IMR-90 (cell line): ENCODE measurements at regions not wholly inside any gene's neighbourhood (a gene's known extent, or its start where the extent isn't known, plus 50 kb on each side); places are given as distances from the start of the nearest gene placed in this dataset.

Experiments used
- ATAC-seq: fragments of 200-7000 bp; cut with Tn5 transposase; 2 replicates; pipeline ENCODE4 v1.9.1; 2020; ENCODE audit warnings: low read depth, mild to moderate bottlenecking, moderate library complexity
- BruUV-seq: library from RNA; stranded (reverse); fragments of 400-500 nt; replicated peaks from 2 replicates; lab custom pipeline; 2021; lab: Mats Ljungman, UMichigan
- CTCF ChIA-PET: fragments of 300-600 bp; formaldehyde crosslinking; extraction: SDS; loops from one replicate; lab custom pipeline; 2021; ENCODE audit warnings: antibody characterized with exemption; lab: Yijun Ruan, JAX
- POLR2A ChIA-PET: fragments of 300-600 bp; sonication (Branson Sonifier 250); formaldehyde crosslinking; loops from one replicate; lab custom pipeline; 2022; ENCODE audit warnings: antibody characterized with exemption; ENCODE audit not compliant: unreplicated experiment; lab: Charles Lee
- DNase-seq: peaks from one replicate; pipeline ENCODE4 v3.0.0; 2013
- H2AFZ ChIP-seq: replicated peaks from 2 replicates; pipeline ENCODE3; 2013; ENCODE audit warnings: low read length, mild to moderate bottlenecking; ENCODE audit not compliant: poor library complexity
- H2AK5ac ChIP-seq: 2 replicates; pipeline ENCODE4 v1.6.1; 2013; ENCODE audit warnings: low read depth, low read length, inconsistent platforms
- H2AK9ac ChIP-seq: replicated peaks from 2 replicates; pipeline ENCODE3; 2013; ENCODE audit warnings: mild to moderate bottlenecking, low read depth, low read length, moderate library complexity; ENCODE audit not compliant: poor library complexity
- H2BK120ac ChIP-seq: 2 replicates; pipeline ENCODE4 v1.6.1; 2013; ENCODE audit warnings: low read depth, low read length, inconsistent platforms
- H2BK15ac ChIP-seq: 3 replicates; pipeline ENCODE4 v1.6.1; 2013; ENCODE audit warnings: low read depth, low read length, inconsistent platforms
- H2BK20ac ChIP-seq: 2 replicates; pipeline ENCODE4 v1.6.1; 2013; ENCODE audit warnings: low read depth, mild to moderate bottlenecking, inconsistent platforms, low read length, moderate library complexity
- H2BK5ac ChIP-seq: 2 replicates; pipeline ENCODE4 v1.6.1; 2013; ENCODE audit warnings: mild to moderate bottlenecking, low read depth, low read length, inconsistent platforms; ENCODE audit not compliant: poor library complexity, severe bottlenecking
- H3K14ac ChIP-seq: replicated peaks from 2 replicates; pipeline ENCODE4 v1.6.1; 2013; ENCODE audit warnings: low read depth, low read length, inconsistent platforms
- H3K18ac ChIP-seq: 2 replicates; pipeline ENCODE4 v1.6.1; 2013; ENCODE audit warnings: low read depth, low read length, control low read depth
- H3K23ac ChIP-seq: 2 replicates; pipeline ENCODE4 v1.6.1; 2013; ENCODE audit warnings: low read depth, low read length, inconsistent platforms
- H3K27ac ChIP-seq: 2 replicates; pipeline ENCODE4 v1.5.1; 2013; ENCODE audit warnings: mild to moderate bottlenecking, control low read depth, low read length; ENCODE audit not compliant: insufficient read depth
- H3K27me3 ChIP-seq: 2 replicates; pipeline ENCODE4 v1.6.1; 2013; ENCODE audit warnings: low read length; ENCODE audit not compliant: control insufficient read depth, insufficient read depth
- H3K36me3 ChIP-seq: 2 replicates; pipeline ENCODE4 v1.6.1; 2013; ENCODE audit warnings: low read length, mixed read lengths; ENCODE audit not compliant: control insufficient read depth, insufficient read depth
- H3K4ac ChIP-seq: 2 replicates; pipeline ENCODE4 v1.6.1; 2013; ENCODE audit warnings: low read depth, low read length, inconsistent platforms
- H3K4me1 ChIP-seq: 2 replicates; pipeline ENCODE4 v1.6.1; 2013; ENCODE audit warnings: low read length, mixed read lengths; ENCODE audit not compliant: control insufficient read depth, insufficient read depth
- H3K4me2 ChIP-seq: 2 replicates; pipeline ENCODE4 v1.6.1; 2013; ENCODE audit warnings: low read depth, mild to moderate bottlenecking, control low read depth, low read length, moderate library complexity
- H3K4me3 ChIP-seq: 2 replicates; pipeline ENCODE4 v1.5.1; 2013; ENCODE audit warnings: low read depth, mild to moderate bottlenecking, control low read depth, low read length, moderate library complexity; ENCODE audit not compliant: insufficient read depth
- H3K56ac ChIP-seq: 2 replicates; pipeline ENCODE4 v1.6.1; 2013; ENCODE audit warnings: low read length, inconsistent platforms; ENCODE audit not compliant: insufficient read depth; ENCODE audit errors: extremely low read depth
- H3K79me1 ChIP-seq, 2 experiments: 2 replicates each; pipeline ENCODE4 v1.6.1; 2013; ENCODE audit warnings: low read length in 2 of 2, inconsistent platforms in 1 of 2, low read depth in 1 of 2
- H3K9ac ChIP-seq: 2 replicates; pipeline ENCODE4 v1.6.1; 2013; ENCODE audit warnings: low read depth, low read length, control low read depth
- H3K9me1 ChIP-seq: 2 replicates; pipeline ENCODE4 v1.6.1; 2013; ENCODE audit warnings: low read length, inconsistent platforms; ENCODE audit not compliant: insufficient read depth
- H3K9me3 ChIP-seq: 2 replicates; pipeline ENCODE4 v1.6.1; 2013; ENCODE audit warnings: low read length; ENCODE audit not compliant: control insufficient read depth, insufficient read depth
- H4K20me1 ChIP-seq: 2 replicates; pipeline ENCODE4 v1.6.1; 2013; ENCODE audit warnings: low read length, inconsistent platforms; ENCODE audit not compliant: insufficient read depth
- H4K5ac ChIP-seq: 2 replicates; pipeline ENCODE4 v1.6.1; 2013; ENCODE audit warnings: mild to moderate bottlenecking, low read depth, low read length, control low read depth
- H4K8ac ChIP-seq, 2 experiments: 2 replicates each; pipeline ENCODE4 v1.6.1; 2013; ENCODE audit warnings: low read depth in 2 of 2, low read length in 2 of 2, control low read depth in 1 of 2, inconsistent platforms in 1 of 2
- H4K91ac ChIP-seq: 2 replicates; pipeline ENCODE4 v1.6.1; 2013; ENCODE audit warnings: low read depth, low read length, inconsistent platforms; ENCODE audit not compliant: insufficient read depth
- BHLHE40 ChIP-seq: fragments of 150-350 bp; IDR thresholded peaks from 2 replicates; pipeline ENCODE4 v1.6.1; 2016; ENCODE audit warnings: mild to moderate bottlenecking, low read depth, low read length
- CEBPB ChIP-seq: IDR thresholded peaks from 2 replicates; pipeline ENCODE4 v1.6.1; 2012; ENCODE audit warnings: low read depth, low read length, improper control_type of control experiment
- CTCF ChIP-seq: conservative IDR thresholded peaks from 2 replicates; pipeline ENCODE4 v1.5.1; 2012; ENCODE audit warnings: mild to moderate bottlenecking, low read depth, low read length, improper control_type of control experiment
- ELK1 ChIP-seq: fragments of 150-350 bp; IDR thresholded peaks from 2 replicates; pipeline ENCODE4 v1.6.1; 2016; ENCODE audit warnings: low read depth, mild to moderate bottlenecking, low read length, moderate library complexity, borderline replicate concordance
- MAFK ChIP-seq: IDR thresholded peaks from 2 replicates; pipeline ENCODE4 v1.6.1; 2012; ENCODE audit warnings: low read depth, low read length, improper control_type of control experiment
- MAZ ChIP-seq: IDR thresholded peaks from 2 replicates; pipeline ENCODE4 v1.6.1; 2012; ENCODE audit warnings: low read depth, mild to moderate bottlenecking, low read length, improper control_type of control experiment, moderate library complexity, borderline replicate concordance
- MXI1 ChIP-seq: IDR thresholded peaks from 2 replicates; pipeline ENCODE4 v1.6.1; 2012; ENCODE audit warnings: low read depth, mild to moderate bottlenecking, low read length, moderate library complexity, borderline replicate concordance
- NFE2L2 ChIP-seq: fragments of 150-350 bp; IDR thresholded peaks from 2 replicates; pipeline ENCODE4 v1.6.1; 2016; ENCODE audit warnings: low read depth, mild to moderate bottlenecking, low read length
- POLR2A ChIP-seq: IDR thresholded peaks from 2 replicates; pipeline ENCODE4 v1.6.1; 2012; ENCODE audit warnings: mild to moderate bottlenecking, low read depth, low read length
- RAD21 ChIP-seq: IDR thresholded peaks from 2 replicates; pipeline ENCODE4 v1.6.1; 2012; ENCODE audit warnings: low read length, improper control_type of control experiment
- RCOR1 ChIP-seq: IDR thresholded peaks from 2 replicates; pipeline ENCODE4 v1.6.1; 2012; ENCODE audit warnings: mild to moderate bottlenecking, low read length, improper control_type of control experiment; ENCODE audit not compliant: insufficient replicate concordance
- RFX5 ChIP-seq: IDR thresholded peaks from 2 replicates; pipeline ENCODE4 v1.8.0; 2012; ENCODE audit warnings: low read depth, mild to moderate bottlenecking, low read length, moderate library complexity
- SMC3 ChIP-seq: fragments of 150-350 bp; IDR thresholded peaks from 2 replicates; pipeline ENCODE4 v1.6.1; 2016; ENCODE audit warnings: low read depth, mild to moderate bottlenecking, antibody characterized with exemption, low read length, moderate library complexity
- USF2 ChIP-seq: fragments of 150-350 bp; IDR thresholded peaks from 2 replicates; pipeline ENCODE4 v1.6.1; 2017; ENCODE audit warnings: mild to moderate bottlenecking, antibody characterized with exemption, low read length, low read depth
- WGBS, 2 experiments: methylation state at CpG; one replicate each; pipeline versions ENCODE4 v1.1.5 to v1.1.7; 2013; ENCODE audit warnings: missing lambda C conversion rate in 2 of 2; ENCODE audit not compliant: insufficient read length in 1 of 2; ENCODE audit errors: extremely low coverage in 2 of 2; 5-methylcytosine and 5-hydroxymethylcytosine counted together
- dilution Hi-C: fragments of 300-500 bp; cut with HindIII; formaldehyde crosslinking; loops from one replicate; pipeline ENCODE4 v1.14.3; 2018; ENCODE audit warnings: low sequenced_read_pairs; ENCODE audit not compliant: unreplicated experiment
- in situ Hi-C: fragments of 300-500 bp; cut with MboI; formaldehyde crosslinking; loops from 3 replicates; pipeline ENCODE4 v1.14.3; 2019; ENCODE audit warnings: low sequenced_read_pairs, inconsistent platforms, mixed read lengths
- intact Hi-C: fragments of 100-400 bp; cut with micrococcal nuclease; formaldehyde crosslinking; loops from 2 replicates; pipeline ENCODE4 v1.10.0; 2022

- no peak overlapping the region for H2AK5ac ChIP-seq
- no peaks in the 10 kb centered on the region for H3K9me3 ChIP-seq
- H3K56ac ChIP-seq: no peak overlapping the region
- TF ChIP-seq RCOR1 (no peak), MAZ (no peak), MAFK (no peak), BHLHE40 (no peak), ELK1 (no peak), CEBPB (no peak), USF2 (no peak), CTCF (no peak), NFE2L2 (no peak), SMC3 (no peak), MXI1 (no peak), RFX5 (no peak), RAD21 (no peak), POLR2A (no peak)
- no peaks in the 10 kb centered on the region for H4K20me1 ChIP-seq
- no peak overlapping the region for H4K5ac ChIP-seq
- no peak overlapping the region for H4K8ac ChIP-seq
- BruUV-seq: no TSS peak
- no peak for DNase-seq
- H2AFZ ChIP-seq: no peak overlapping the region
- ChIA-PET CTCF (no interaction called here), POLR2A (no interaction called here)
- in situ Hi-C loops: no loop called here
- H3K79me1 ChIP-seq: no peaks in the 10 kb centered on the region
- H3K9me1 ChIP-seq: no peaks in the 10 kb centered on the region
- ATAC-seq: no peak
- intact Hi-C loops: no loop called here
- no peak overlapping the region for H3K14ac ChIP-seq
- no peak overlapping the region for H3K27ac ChIP-seq
- H2BK15ac ChIP-seq: no peak overlapping the region
- no peak overlapping the region for H3K9ac ChIP-seq
- no peak overlapping the region for H2BK5ac ChIP-seq
- H2AK9ac ChIP-seq: no peak overlapping the region
- no peak overlapping the region for H3K4me3 ChIP-seq
- no peak overlapping the region for H3K4me2 ChIP-seq
- H3K4ac ChIP-seq: no peak overlapping the region
- no peak overlapping the region for H2BK120ac ChIP-seq
- H3K36me3 ChIP-seq: no peaks in the 10 kb centered on the region
- no CpG with 5 or more reads among the region's 1 CpG for WGBS, 2 experiments
- dilution Hi-C loops: no loop called here
- no peaks in the 10 kb centered on the region for H3K4me1 ChIP-seq
- no peak overlapping the region for H2BK20ac ChIP-seq
- H3K27me3 ChIP-seq: no peaks in the 10 kb centered on the region
- no peak overlapping the region for H3K23ac ChIP-seq
- H4K91ac ChIP-seq: no peak overlapping the region
- no peak overlapping the region for H3K18ac ChIP-seq
Measured at GRCh38 chr1:38375035-38375434, 328.4 kb upstream of the POU3F1 start.
